Suprapubic skin (tissue), 4 donors: ENCODE measurements at regions not wholly inside any gene's neighbourhood (a gene's known extent, or its start where the extent isn't known, plus 50 kb on each side); places are given as distances from the start of the nearest gene placed in this dataset.

Experiments
- CTCF ChIP-seq, 2 donors: fragments of 200-600 bp in 1 of 2; fragments of 450-650 bp in 1 of 2; sonication (generic) in 1 of 2; IDR thresholded peaks; one replicate each; pipeline ENCODE4 v1.5.1; 2016 to 2019; ENCODE audit warnings: antibody characterized with exemption in 2 of 2, mild to moderate bottlenecking in 1 of 2, moderate library complexity in 1 of 2
- POLR2A ChIP-seq, 2 donors: fragments of 450-650 bp; IDR thresholded peaks; one replicate each; pipeline ENCODE4 v1.6.1; 2017; ENCODE audit warnings: antibody characterized with exemption in 2 of 2, mild to moderate bottlenecking in 2 of 2, moderate library complexity in 2 of 2
- POLR2AphosphoS5 ChIP-seq, 3 donors: sonication (generic); formaldehyde crosslinking; IDR thresholded peaks; one replicate each; pipeline ENCODE4 v1.6.1; 2017; ENCODE audit warnings: antibody characterized with exemption in 3 of 3

GRCh38 chr2:211033765-211034164, 477.4 kb downstream of the CPS1 start:
- TF ChIP-seq CTCF (IDR thresholded peaks at IDR 0.05) (no peak), POLR2A (IDR thresholded peaks at IDR 0.05) (no peak), POLR2AphosphoS5 (IDR thresholded peaks at IDR 0.05) (no peak)
